ENCODE measurements at regions not wholly inside any gene's neighbourhood (a gene's known extent, or its start where the extent isn't known, plus 50 kb on each side); places are given as distances from the start of the nearest gene placed in this dataset.

DNA sequence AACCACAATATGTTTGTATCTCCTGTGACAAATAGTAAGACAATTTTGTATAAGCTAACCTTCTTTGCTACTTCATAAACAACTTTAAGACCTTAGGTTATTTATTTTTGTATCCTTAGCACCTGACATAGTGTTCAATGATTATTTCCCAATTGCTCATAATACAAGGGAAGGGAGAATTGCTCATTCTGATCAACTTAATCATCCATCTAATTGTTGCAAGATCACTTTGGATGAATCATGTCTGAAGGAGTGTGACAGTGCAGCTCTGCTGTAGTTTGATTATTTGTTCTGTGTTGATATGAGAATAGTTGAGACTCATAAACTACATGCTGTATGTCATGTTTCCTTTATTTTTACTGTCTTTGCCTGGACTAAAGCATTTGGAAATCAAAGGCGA, 721.3 kb upstream of the SEMA6A start:
- TF ChIP-seq SREBF2 (IDR thresholded peaks at IDR 0.05) (no peak), CEBPB (IDR thresholded peaks at IDR 0.05) (no peak), SMC3 (IDR thresholded peaks at IDR 0.05) (no peak), HOXA7 (CRISPR knock-in tag; IDR thresholded peaks at IDR 0.05) (no peak), JUNB (IDR thresholded peaks at IDR 0.05) (no peak), PHF8 (IDR thresholded peaks at IDR 0.05; ENCODE audit: borderline replicate concordance, low read depth) (no peak), EP300 (IDR thresholded peaks at IDR 0.05) (no peak), POLR2A (IDR thresholded peaks at IDR 0.05; ENCODE audit: low read length) (no peak), KDM1A (IDR thresholded peaks at IDR 0.05; ENCODE audit: low read depth) (no peak), ZFP36 (IDR thresholded peaks at IDR 0.05; ENCODE audit: borderline replicate concordance, partially characterized antibody) (no peak), CHD4 (IDR thresholded peaks at IDR 0.05; ENCODE audit: borderline replicate concordance) (no peak)
- TF ChIP-seq, protein P1, sequence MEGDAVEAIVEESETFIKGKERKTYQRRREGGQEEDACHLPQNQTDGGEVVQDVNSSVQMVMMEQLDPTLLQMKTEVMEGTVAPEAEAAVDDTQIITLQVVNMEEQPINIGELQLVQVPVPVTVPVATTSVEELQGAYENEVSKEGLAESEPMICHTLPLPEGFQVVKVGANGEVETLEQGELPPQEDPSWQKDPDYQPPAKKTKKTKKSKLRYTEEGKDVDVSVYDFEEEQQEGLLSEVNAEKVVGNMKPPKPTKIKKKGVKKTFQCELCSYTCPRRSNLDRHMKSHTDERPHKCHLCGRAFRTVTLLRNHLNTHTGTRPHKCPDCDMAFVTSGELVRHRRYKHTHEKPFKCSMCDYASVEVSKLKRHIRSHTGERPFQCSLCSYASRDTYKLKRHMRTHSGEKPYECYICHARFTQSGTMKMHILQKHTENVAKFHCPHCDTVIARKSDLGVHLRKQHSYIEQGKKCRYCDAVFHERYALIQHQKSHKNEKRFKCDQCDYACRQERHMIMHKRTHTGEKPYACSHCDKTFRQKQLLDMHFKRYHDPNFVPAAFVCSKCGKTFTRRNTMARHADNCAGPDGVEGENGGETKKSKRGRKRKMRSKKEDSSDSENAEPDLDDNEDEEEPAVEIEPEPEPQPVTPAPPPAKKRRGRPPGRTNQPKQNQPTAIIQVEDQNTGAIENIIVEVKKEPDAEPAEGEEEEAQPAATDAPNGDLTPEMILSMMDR (IDR thresholded peaks at IDR 0.05): no peak
- TF ChIP-seq, protein P2, sequence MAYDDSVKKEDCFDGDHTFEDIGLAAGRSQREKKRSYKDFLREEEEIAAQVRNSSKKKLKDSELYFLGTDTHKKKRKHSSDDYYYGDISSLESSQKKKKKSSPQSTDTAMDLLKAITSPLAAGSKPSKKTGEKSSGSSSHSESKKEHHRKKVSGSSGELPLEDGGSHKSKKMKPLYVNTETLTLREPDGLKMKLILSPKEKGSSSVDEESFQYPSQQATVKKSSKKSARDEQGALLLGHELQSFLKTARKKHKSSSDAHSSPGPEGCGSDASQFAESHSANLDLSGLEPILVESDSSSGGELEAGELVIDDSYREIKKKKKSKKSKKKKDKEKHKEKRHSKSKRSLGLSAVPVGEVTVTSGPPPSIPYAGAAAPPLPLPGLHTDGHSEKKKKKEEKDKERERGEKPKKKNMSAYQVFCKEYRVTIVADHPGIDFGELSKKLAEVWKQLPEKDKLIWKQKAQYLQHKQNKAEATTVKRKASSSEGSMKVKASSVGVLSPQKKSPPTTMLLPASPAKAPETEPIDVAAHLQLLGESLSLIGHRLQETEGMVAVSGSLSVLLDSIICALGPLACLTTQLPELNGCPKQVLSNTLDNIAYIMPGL (CRISPR knock-in tag; IDR thresholded peaks at IDR 0.05; ENCODE audit: borderline replicate concordance): no peak
- TF ChIP-seq, protein P3, sequence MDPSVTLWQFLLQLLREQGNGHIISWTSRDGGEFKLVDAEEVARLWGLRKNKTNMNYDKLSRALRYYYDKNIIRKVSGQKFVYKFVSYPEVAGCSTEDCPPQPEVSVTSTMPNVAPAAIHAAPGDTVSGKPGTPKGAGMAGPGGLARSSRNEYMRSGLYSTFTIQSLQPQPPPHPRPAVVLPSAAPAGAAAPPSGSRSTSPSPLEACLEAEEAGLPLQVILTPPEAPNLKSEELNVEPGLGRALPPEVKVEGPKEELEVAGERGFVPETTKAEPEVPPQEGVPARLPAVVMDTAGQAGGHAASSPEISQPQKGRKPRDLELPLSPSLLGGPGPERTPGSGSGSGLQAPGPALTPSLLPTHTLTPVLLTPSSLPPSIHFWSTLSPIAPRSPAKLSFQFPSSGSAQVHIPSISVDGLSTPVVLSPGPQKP (IDR thresholded peaks at IDR 0.05; ENCODE audit: low read depth, low read length): no peak
